EH (cell line): ENCODE measurements at regions not wholly inside any gene's neighbourhood (a gene's known extent, or its start where the extent isn't known, plus 50 kb on each side); places are given as distances from the start of the nearest gene placed in this dataset.
"Not testable (repeated sequence)": the region's sequence is repeated elsewhere in the genome, so short reads cannot be mapped to it uniquely, and the experiment has no call there.

Experiments used
- DNase-seq: peaks from one replicate; pipeline ENCODE4 v3.0.0-alpha.2; 2015; ENCODE audit warnings: low read depth

- DNase-seq, result peak; percentile 3
Measured at GRCh38 chr6:7016226-7016625, 91.5 kb upstream of the RREB1 start.

DNA sequence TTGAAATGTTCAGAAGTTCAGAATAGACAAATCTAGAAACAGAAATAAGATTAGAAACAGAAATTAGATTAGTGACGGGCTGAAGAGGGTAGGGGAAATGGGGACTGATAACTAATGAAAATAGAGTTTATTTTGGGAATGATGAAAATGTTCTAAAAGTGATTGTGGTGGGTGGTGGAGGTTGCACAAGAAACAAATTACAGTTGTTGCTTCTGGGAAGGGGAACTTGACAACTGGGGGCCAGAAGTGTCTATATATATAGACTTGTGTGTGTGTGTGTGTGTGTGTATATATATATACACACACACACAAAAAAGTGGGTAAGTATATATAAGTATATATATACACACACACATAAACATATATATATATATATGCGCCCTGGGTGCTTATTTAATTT, 86.5 kb upstream of the RREB1 start:
- DNase-seq, result no peak

- DNase-seq, result no peak
Measured at GRCh38 chr6:7025861-7026260, 81.9 kb upstream of the RREB1 start.

GRCh38 chr6:7028963-7029362, 78.8 kb upstream of the RREB1 start:
- not testable (repeated sequence) for DNase-seq

- DNase-seq, result not testable (repeated sequence)
Measured at GRCh38 chr6:7030968-7031367, 76.8 kb upstream of the RREB1 start.

- DNase-seq, result no peak
Measured at GRCh38 chr6:7033202-7033601, 74.6 kb upstream of the RREB1 start.

- no peak for DNase-seq
Measured at GRCh38 chr6:7034055-7034454, 73.7 kb upstream of the RREB1 start.

GRCh38 chr6:7035837-7036249, 71.9 kb upstream of the RREB1 start:
- peak; percentile 21 for DNase-seq

DNA sequence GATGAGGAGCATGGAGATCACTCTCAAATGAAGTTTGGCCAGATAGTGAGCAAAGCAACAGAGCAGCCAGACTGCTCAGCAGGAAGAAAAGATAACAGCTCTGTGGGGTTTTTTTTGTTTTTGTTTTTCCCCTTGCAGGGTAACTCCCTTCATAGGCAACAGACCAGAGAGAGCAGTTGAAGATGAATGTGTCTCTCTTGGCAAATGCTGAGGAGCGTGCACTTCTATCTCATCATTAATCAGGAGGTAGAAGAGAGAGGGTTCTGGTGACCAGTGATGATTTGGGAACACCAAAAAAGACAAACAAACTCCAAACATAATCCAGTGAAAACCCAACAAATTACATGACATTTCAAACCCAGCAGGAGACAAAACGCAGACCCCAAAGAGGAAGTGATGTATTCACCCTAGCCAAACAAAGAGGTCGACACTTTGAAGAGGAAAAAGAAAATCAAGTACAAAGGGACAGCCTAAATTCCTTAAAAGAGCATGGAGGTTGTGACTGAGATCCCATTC, 66.2 kb upstream of the RREB1 start:
- no peak for DNase-seq

DNA sequence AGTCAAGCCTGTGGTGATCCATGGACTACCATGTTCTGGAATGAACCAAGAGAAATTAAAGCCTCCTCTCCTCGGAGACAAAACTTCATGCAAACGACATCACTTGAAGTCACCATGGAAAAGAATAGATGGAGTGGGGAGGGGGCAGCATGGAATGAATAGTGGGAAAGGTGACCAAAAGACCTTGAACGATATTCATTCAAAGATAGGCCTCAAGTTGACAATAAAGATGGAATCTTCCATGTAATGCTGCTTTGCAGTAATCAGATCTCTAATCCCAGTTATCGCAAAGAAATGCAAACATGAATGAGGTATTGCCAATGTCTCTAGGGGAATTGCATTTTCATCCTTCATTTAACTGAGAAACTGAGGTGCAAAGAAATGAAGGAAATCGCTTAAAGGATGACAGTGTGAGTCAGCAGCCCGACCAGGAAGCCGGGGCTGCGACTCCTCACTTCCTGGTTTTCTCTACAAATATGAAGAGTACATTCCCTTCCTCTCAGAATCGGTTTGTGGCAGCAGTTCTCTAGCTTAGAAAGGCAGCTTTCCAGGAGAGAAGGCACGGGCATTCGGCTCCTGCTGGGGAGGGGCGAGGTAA, 65.6 kb upstream of the RREB1 start:
- DNase-seq, result peak; percentile 49

GRCh38 chr6:7042654-7043545, 64.9 kb upstream of the RREB1 start:
- DNase-seq, result no peak

DNA sequence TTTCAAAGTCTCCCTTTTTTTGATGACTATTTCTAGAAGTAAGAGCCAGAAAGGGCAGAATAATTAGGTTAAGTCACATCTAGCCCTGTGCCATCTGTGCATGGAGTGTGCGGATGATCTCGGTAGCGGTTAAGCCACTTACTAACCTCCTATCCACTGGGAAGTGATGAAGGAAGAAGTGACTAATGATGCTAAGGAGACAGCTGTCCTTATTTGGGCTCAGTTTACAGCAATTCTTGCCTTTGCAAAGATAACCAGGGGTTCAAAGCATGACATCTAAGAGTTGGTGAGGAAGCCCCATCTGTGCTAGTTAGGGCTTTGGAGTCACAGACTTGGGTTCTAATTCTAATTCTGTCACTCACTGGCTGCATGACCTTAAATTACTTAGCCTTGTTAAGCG, 62.4 kb upstream of the RREB1 start:
- DNase-seq, result no peak

DNA sequence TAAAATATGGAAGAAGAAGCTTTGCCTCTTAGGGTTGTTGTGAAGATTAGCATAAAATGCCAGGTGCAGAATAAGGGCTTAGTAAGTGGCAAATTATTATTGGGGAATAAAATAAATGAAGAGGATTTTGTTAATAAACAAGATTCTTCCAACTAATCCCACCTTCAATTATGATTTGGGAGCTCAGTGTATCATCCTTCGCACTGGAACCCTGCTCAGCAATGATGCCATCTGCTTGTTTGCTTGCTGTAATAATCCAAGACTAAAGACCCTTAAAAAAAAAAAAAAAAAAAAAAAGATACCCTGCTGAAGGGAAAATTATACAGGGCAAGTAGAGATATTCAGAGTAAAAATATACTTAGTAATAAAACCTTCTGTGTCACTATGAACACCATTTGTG, 62.0 kb upstream of the RREB1 start:
- no peak for DNase-seq

DNA sequence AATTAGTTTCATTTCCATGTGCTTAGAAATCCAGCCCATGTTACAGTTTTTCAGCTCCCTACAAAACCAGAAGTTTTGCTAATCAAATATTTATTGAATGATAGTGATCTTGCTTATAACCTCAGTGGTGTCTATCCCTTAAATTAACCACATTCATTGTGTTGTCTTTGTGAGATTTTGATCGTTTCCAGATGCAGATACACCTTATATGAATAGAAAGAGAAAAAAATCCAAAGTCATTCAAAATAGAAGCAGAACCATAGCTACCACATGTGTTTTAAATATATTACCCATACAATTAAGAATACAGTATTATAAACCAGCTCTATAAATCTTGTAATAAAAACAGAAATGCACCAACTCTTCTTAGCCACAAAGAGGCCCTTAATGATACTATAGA, 60.6 kb upstream of the RREB1 start:
- DNase-seq, result peak; percentile 5

DNA sequence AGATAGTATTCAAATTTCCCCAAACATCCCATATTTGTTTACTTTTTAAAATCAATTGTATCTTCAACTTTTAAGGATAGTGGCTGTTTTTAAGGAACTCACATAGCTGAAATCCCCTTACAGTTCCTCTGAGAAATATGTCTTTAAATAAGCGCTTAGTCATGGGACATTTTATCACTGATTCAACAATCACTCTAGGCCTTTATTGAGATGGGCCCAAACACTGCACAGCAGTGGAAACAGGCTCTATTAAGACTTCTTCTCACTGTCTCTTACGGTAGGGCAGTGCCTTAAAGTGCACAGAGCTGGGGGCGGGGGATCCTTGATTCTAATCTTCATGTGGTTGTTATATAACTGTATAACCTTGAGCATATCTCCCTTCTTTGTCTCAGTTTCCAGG, 59.8 kb upstream of the RREB1 start:
- peak; percentile 30 for DNase-seq

DNA sequence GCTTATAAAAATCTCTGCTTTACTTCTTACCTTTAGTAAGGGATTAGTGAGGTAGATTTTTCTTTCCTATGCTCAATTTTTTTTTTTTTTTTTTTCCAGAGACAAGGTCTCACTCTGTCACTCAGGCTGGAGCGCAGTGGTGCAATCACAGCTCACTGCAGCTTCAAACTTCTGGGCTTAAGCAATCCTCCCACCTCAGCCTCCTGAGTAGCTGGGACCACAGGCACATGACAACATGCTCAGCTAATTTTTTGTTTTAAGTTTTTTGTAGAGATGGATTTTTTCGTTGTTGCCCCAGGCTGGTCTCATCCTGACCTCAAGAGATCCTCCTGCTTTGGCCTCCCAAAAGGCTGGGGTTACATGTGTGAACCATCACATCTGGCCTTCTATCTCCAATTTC, 58.9 kb upstream of the RREB1 start:
- no peak for DNase-seq

DNA sequence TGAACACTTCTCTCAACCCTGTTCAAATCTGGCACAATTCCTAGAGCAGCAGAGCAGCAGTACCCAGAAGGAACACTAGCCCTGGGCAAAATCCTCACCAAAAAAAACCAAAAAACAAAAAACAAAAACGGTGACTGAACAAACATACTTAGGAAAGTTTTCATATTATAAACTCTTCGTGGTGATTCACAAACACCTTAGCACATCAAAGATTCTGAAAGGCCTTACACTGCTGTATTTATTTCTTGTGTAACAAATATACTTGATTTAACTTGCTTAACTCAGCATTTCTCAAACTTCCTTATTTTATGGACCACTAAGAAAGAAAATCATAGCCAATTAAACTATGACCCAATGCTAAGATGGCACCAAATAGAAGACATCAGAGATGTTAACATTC, 57.8 kb upstream of the RREB1 start:
- no peak for DNase-seq

GRCh38 chr6:7050872-7051779, 56.6 kb upstream of the RREB1 start:
- peak; percentile 59 for DNase-seq

DNA sequence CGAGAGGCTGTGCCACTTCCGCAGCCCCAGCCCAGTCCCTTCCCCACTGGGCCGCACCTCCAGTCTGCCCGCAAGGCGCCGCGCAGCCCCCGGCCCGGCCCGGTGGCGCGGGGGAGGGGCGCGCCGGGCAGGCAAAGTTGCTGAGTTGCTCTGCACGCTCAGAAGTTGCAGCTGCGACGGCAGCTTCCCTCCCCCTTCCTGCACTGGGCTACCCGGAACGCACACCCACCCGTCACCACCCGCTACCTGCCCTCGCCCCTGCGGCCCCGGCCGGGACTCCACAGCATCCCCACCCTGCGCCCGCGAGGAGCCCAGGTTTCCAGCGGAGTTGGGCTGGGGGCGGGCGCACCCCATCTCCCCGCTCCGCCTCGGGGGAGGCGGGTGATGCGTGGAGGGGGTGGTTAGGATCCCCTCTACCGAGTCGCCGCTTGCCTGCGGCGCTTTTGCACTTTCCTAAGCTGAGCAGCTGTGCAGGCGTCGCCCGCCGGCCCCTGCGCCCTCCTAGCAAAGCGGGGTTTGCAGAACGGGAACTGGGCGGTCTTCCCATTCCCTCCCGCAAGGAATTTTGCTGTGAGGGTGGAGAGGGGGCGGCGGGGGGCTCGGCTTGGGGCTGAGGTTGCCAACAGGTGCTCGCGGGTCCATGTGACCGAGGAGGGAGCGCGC, 55.9 kb upstream of the RREB1 start:
- peak; percentile 34 for DNase-seq

DNA sequence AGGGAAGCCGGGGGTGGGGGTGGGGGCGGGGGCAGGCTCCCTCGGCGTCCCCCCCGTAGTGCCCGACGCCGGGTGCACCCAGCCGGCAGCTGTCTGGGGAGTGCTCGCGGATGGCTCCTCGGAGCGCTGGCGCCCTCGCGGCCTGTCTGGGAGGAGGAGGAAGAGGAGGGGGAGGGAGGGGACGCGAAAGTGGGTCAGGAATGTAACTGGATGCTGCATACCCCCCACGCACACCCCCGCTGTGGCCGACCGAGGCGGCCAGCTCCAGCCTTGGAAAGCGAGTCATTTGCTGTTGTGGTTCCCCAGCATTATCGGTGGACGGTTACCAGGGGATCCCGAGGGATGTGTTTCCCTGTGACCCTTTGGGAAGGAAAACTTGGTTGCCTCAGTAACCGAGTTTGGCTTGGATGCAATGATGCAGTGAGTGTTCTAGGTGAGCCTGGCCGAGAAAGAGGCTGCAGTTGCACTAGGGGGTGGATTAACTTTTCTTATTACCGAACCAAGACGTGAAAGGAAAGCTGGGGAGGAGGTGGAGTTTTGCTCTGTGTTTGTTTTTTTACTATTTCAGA, 55.2 kb upstream of the RREB1 start:
- DNase-seq, result peak; percentile 65

DNA sequence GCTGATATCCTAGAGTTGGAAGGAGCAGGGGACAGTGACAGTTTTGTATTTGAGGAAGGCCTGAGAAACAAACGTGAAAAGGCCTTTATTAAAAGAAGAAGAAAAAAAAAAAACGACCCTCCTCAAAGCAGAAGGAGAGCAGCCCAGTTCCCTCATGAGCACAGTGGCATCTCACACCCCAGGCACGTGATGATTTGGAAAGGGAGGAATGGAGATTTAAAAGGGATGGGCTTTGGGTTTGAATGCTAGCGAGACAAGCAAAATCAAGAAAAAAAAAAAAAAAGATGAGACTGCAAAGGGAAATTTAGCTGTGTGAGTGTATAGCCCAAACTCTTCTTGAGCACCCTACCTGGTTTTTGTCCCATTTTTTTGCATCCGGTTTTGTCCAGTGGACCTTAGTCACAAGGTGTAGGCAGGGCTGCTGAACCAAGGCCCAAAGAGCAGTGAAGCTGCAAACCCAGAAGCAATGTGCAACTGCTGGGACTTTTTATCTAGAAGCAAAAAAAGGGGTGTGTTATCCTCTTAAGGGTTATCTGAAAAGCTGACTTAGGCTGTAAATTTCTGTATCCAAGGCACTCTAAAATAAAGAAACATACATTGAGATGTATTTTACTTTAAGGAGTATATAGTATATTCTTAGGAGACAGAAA, 54.5 kb upstream of the RREB1 start:
- no peak for DNase-seq
